ENCODE measurements at regions not wholly inside any gene's neighbourhood (a gene's known extent, or its start where the extent isn't known, plus 50 kb on each side); places are given as distances from the start of the nearest gene placed in this dataset.

- no peak overlapping the region for H2BK120ac ChIP-seq (ENCODE audit: low read depth, low read length, poor library complexity, severe bottlenecking)
- no CpG with 5 or more reads among the region's 1 CpG for WGBS (ENCODE audit: extremely low coverage, insufficient read length, low lambda C conversion rate)
- Mint-ChIP-seq H3K9me3 (no peaks in the 10 kb centered on the region), H3K4me1 (peaks cover 0 to 2% of the 10 kb centered on the region in 2 experiments; a peak in 2 of 4 replicates), H3K27ac (no peak overlapping the region), H3K36me3 (ENCODE audit: insufficient read depth in 1 of 3, low read depth in 3 of 3) (no peaks in the 10 kb centered on the region), H3K27me3 (ENCODE audit: low read depth) (peaks cover 5% of the 10 kb centered on the region), H3K4me3 (no peak overlapping the region)
- H3K9ac ChIP-seq (ENCODE audit: extremely low read depth, insufficient read length, low read length), result no peak overlapping the region
- no peak for DNase-seq
- H3K4ac ChIP-seq (ENCODE audit: low read depth, low read length), result no peak overlapping the region
- no peak overlapping the region for H3K14ac ChIP-seq (ENCODE audit: insufficient read depth, low read length)
- no peak overlapping the region for H3K18ac ChIP-seq (ENCODE audit: insufficient read length, low read depth, low read length)
- H3K9me3 ChIP-seq (ENCODE audit: control insufficient read depth, low read depth, low read length), result no peaks in the 10 kb centered on the region
- no peaks in the 10 kb centered on the region for H3K23me2 ChIP-seq (ENCODE audit: insufficient read length, low read depth, low read length, poor library complexity, severe bottlenecking)
- no peak overlapping the region for H2BK20ac ChIP-seq (ENCODE audit: low read depth, low read length, poor library complexity, severe bottlenecking)
- H4K20me1 ChIP-seq (ENCODE audit: control insufficient read depth, insufficient read depth, insufficient read length), result no peaks in the 10 kb centered on the region
- H4K8ac ChIP-seq (replicated peaks; ENCODE audit: insufficient read length, low read depth, low read length), result no peak overlapping the region
- no peaks in the 10 kb centered on the region for H3K79me1 ChIP-seq (ENCODE audit: insufficient read depth, low read depth, low read length, poor library complexity, severe bottlenecking)
- H4K91ac ChIP-seq (ENCODE audit: insufficient read length, low read depth, low read length), result no peak overlapping the region
- no peak overlapping the region for H3K23ac ChIP-seq (ENCODE audit: insufficient read length, low read depth, low read length)
- no peak overlapping the region for H2AFZ ChIP-seq (ENCODE audit: low read length)
- H3K4me1 ChIP-seq (ENCODE audit: insufficient read depth, low read length), result no peaks in the 10 kb centered on the region
- H3K27ac ChIP-seq (ENCODE audit: insufficient read length, low read depth, low read length), result no peak overlapping the region
- H4K5ac ChIP-seq (ENCODE audit: insufficient read length, low read depth, low read length), result no peak overlapping the region
- no peak for TF ChIP-seq CTCF (conservative IDR thresholded peaks at IDR 0.05)
- H3K56ac ChIP-seq (ENCODE audit: insufficient read length, low read depth, low read length), result no peak overlapping the region
- H3K79me2 ChIP-seq (ENCODE audit: insufficient read depth, low read length), result no peaks in the 10 kb centered on the region
- H2BK12ac ChIP-seq (ENCODE audit: insufficient read length, low read depth, low read length), result no peak overlapping the region
- no peak overlapping the region for H3T11ph ChIP-seq (ENCODE audit: low read length)
- no peak overlapping the region for H2AK5ac ChIP-seq (ENCODE audit: insufficient read length, low read length)
- H3K4me2 ChIP-seq (ENCODE audit: insufficient read depth, insufficient read length, low read length), result no peak overlapping the region
- no peak overlapping the region for H2BK15ac ChIP-seq (ENCODE audit: low read depth, low read length)
- no peak overlapping the region for H2BK5ac ChIP-seq (ENCODE audit: insufficient read length, low read length)
- H3K27me3 ChIP-seq (ENCODE audit: insufficient read depth, low read length), result no peaks in the 10 kb centered on the region
These were observed 148.1 kb upstream of the USP24 start for GRCh38 chr1:55363268-55363667.

Data from H9 (cell line).